ENCODE measurements at regions not wholly inside any gene's neighbourhood (a gene's known extent, or its start where the extent isn't known, plus 50 kb on each side); places are given as distances from the start of the nearest gene placed in this dataset.

DNA sequence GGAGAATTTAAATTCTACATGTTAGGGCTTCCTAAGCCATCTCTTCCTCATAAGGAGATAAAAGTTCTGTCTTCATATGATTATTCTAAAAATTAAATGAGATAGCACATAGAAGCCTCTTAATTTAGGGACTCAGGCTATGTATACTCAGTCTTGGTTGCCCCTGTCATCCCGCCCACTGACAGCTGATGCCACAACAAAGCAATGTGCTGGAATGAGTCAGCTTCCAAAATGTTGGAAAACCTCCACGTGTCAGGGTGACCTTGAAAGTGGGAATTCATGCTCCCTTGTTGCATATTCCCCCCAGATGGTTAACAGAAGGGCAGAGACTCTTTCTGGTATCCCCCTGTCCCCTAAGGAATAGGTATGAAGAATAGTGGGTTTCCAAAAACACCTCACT lies 238.0 kb upstream of the DDHD1 start:
- no peak overlapping the region for H3K27ac ChIP-seq
- no peaks in the 10 kb centered on the region for H3K27me3 ChIP-seq
- no peaks in the 10 kb centered on the region for H3K36me3 ChIP-seq
- TF ChIP-seq, protein P1, sequence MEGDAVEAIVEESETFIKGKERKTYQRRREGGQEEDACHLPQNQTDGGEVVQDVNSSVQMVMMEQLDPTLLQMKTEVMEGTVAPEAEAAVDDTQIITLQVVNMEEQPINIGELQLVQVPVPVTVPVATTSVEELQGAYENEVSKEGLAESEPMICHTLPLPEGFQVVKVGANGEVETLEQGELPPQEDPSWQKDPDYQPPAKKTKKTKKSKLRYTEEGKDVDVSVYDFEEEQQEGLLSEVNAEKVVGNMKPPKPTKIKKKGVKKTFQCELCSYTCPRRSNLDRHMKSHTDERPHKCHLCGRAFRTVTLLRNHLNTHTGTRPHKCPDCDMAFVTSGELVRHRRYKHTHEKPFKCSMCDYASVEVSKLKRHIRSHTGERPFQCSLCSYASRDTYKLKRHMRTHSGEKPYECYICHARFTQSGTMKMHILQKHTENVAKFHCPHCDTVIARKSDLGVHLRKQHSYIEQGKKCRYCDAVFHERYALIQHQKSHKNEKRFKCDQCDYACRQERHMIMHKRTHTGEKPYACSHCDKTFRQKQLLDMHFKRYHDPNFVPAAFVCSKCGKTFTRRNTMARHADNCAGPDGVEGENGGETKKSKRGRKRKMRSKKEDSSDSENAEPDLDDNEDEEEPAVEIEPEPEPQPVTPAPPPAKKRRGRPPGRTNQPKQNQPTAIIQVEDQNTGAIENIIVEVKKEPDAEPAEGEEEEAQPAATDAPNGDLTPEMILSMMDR (IDR thresholded peaks at IDR 0.05), result no peak
- no peaks in the 10 kb centered on the region for H3K4me1 ChIP-seq (ENCODE audit: control insufficient read depth in 1 of 2, insufficient read depth in 1 of 2, low read depth in 1 of 2, low read length in 1 of 2)
- H3K4me3 ChIP-seq (ENCODE audit: low read depth in 1 of 2, low read length in 1 of 2), result no peak overlapping the region
- no peaks in the 10 kb centered on the region for H3K9me3 ChIP-seq

DNA sequence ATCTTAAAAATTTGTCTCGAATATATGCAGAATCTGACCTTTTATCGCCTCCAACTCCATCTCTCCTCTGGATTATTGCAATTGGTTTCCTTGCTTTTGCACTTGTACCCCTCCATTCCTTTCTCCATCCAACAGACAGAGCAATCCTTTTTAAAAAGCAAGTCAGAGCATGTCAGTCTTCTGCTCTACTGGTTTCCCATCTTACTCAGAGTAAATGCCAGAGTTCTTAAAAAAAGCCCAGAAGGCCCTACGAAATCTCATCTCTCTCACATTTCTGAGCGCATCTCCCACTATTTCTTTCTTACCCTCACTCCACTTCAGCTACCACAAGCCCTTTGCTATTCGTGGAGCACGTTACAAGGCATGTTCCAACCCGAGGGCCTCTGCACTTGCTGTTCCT lies 236.9 kb upstream of the DDHD1 start:
- H3K4me1 ChIP-seq (ENCODE audit: control insufficient read depth in 1 of 2, insufficient read depth in 1 of 2, low read depth in 1 of 2, low read length in 1 of 2), result no peaks in the 10 kb centered on the region
- no peaks in the 10 kb centered on the region for H3K36me3 ChIP-seq
- no peaks in the 10 kb centered on the region for H3K27me3 ChIP-seq
- H3K9me3 ChIP-seq, result no peaks in the 10 kb centered on the region
- H3K4me3 ChIP-seq (ENCODE audit: low read depth in 1 of 2, low read length in 1 of 2), result no peak overlapping the region
- no peak overlapping the region for H3K27ac ChIP-seq
- TF ChIP-seq, protein P1 (IDR thresholded peaks at IDR 0.05), result no peak

DNA sequence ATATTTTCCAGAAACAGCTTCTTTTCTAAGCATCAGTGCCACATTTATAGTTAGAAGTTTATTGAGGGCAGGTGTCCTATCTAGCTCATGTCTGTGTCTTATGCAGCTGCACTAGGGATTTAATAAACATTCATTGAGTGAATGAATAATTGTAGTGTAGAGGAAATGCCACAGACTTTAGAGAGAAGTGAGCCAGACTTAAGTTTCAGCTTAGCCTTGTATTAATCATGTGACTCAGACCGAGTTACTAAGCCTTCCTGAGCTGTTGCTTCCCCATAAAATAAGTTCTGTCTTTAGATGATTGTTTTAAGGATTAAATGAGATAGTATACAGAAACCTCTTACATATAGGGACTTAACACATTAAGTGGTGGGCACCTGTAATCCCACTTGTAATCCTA lies 236.1 kb upstream of the DDHD1 start:
- Histone ChIP-seq H3K27me3 (no peaks in the 10 kb centered on the region), H3K27ac (no peak overlapping the region), H3K9me3 (no peaks in the 10 kb centered on the region), H3K4me3 (ENCODE audit: low read depth in 1 of 2, low read length in 1 of 2) (no peak overlapping the region), H3K4me1 (ENCODE audit: control insufficient read depth in 1 of 2, insufficient read depth in 1 of 2, low read depth in 1 of 2, low read length in 1 of 2) (no peaks in the 10 kb centered on the region), H3K36me3 (no peaks in the 10 kb centered on the region)
- TF ChIP-seq, protein P1 (IDR thresholded peaks at IDR 0.05), result no peak

DNA sequence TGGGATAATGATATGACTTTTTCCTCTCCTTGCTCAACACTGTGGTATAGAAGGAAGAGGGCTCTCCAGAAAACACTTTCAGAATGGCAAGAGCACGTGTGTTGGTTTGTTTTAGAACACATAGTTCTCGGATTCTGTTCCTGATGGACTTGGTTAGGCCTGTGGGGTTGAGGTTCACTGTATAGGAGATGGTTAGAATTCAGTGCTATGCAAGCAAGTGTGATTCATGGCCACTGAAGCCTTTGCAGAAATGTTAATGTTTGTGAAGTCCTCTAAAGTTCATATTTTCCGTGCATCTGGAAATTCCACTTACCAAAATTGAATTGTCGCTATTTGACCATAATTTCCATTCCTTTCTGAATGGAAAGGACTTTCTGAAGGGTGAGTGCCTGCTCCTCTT lies 233.2 kb upstream of the DDHD1 start:
- H3K27ac ChIP-seq, result no peak overlapping the region
- TF ChIP-seq, protein P1 (IDR thresholded peaks at IDR 0.05), result no peak
- H3K36me3 ChIP-seq, result no peaks in the 10 kb centered on the region
- no peaks in the 10 kb centered on the region for H3K9me3 ChIP-seq
- no peaks in the 10 kb centered on the region for H3K4me1 ChIP-seq (ENCODE audit: control insufficient read depth in 1 of 2, insufficient read depth in 1 of 2, low read depth in 1 of 2, low read length in 1 of 2)
- no peaks in the 10 kb centered on the region for H3K27me3 ChIP-seq
- H3K4me3 ChIP-seq (ENCODE audit: low read depth in 1 of 2, low read length in 1 of 2), result no peak overlapping the region

DNA sequence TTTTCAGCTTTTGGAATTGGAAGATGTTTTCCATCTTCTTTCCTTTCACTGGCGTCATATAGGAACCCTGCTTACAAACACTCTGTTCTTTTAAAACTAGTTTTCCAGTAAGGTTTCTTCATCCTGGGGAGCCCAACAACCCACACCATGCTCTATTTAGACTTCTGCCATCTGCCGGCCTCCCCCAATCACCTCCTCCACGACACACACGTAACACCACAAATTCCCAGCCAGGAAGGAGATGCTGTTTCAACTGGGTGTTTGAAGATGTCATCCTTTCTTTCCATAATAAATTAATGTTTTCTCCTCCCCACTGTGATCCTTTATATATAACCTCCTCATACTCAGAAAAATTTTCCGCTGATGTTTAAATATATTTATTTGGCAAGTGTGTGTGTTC lies 231.4 kb upstream of the DDHD1 start:
- Histone ChIP-seq H3K4me1 (ENCODE audit: control insufficient read depth in 1 of 2, insufficient read depth in 1 of 2, low read depth in 1 of 2, low read length in 1 of 2) (no peaks in the 10 kb centered on the region), H3K27me3 (no peaks in the 10 kb centered on the region), H3K27ac (no peak overlapping the region), H3K36me3 (no peaks in the 10 kb centered on the region), H3K4me3 (ENCODE audit: low read depth in 1 of 2, low read length in 1 of 2) (no peak overlapping the region), H3K9me3 (no peaks in the 10 kb centered on the region)
- TF ChIP-seq, protein P1 (IDR thresholded peaks at IDR 0.05), result no peak

DNA sequence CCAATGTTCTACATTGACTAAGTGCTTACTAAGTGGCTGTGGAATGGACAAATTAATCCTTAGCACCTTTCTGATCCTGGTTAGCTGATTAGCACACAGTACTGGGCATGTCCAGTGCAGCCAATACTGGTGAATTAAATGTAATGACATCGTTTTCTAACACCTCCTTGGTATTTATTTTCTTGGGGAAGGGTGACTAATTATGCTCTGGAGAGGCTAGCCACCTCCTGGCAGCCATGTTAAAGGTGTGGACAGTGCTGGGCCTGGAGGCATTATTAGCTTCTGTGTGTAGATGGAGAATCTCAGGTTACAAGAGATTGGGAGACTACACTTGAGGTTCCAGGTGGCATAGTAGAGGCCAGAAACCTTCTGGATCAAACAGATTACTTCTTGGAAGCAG lies 230.9 kb upstream of the DDHD1 start:
- TF ChIP-seq, protein P1 (IDR thresholded peaks at IDR 0.05), result no peak
- Histone ChIP-seq H3K27ac (no peak overlapping the region), H3K4me3 (ENCODE audit: low read depth in 1 of 2, low read length in 1 of 2) (no peak overlapping the region), H3K27me3 (no peaks in the 10 kb centered on the region), H3K36me3 (no peaks in the 10 kb centered on the region), H3K4me1 (ENCODE audit: control insufficient read depth in 1 of 2, insufficient read depth in 1 of 2, low read depth in 1 of 2, low read length in 1 of 2) (no peaks in the 10 kb centered on the region), H3K9me3 (no peaks in the 10 kb centered on the region)

All from neutrophil (primary cell).